Keratinocyte (primary cell): ENCODE measurements at regions not wholly inside any gene's neighbourhood (a gene's known extent, or its start where the extent isn't known, plus 50 kb on each side); places are given as distances from the start of the nearest gene placed in this dataset.

ENCODE experiments used
- DNase-seq: peaks from one replicate; pipeline ENCODE4 v3.0.0-alpha.2; 2011; ENCODE audit warnings: low read depth, missing footprints, low spot score
- FAIRE-seq: peaks from 2 replicates; lab custom pipeline; 2011; peaks lifted over from hg19 to GRCh38; lab: Jason Lieb, UNC
- H2AFZ ChIP-seq: 2 replicates; pipeline ENCODE4 v1.6.0; 2012; ENCODE audit warnings: low read length, control low read depth, inconsistent platforms; ENCODE audit not compliant: control insufficient read depth
- H3K27ac ChIP-seq: 2 replicates; pipeline ENCODE4 v1.5.1; 2011; ENCODE audit warnings: low read length; ENCODE audit not compliant: control insufficient read depth, insufficient read depth
- H3K27me3 ChIP-seq: 3 replicates; pipeline ENCODE4 v1.6.0; 2011; ENCODE audit warnings: low read length; ENCODE audit not compliant: control insufficient read depth, insufficient read depth; ENCODE audit errors: extremely low read depth
- H3K36me3 ChIP-seq, 2 experiments: 2 replicates in 1 of 2; 3 replicates in 1 of 2; pipeline ENCODE4 v1.5.1; 2011; ENCODE audit warnings: low read length in 2 of 2, mild to moderate bottlenecking in 1 of 2; ENCODE audit not compliant: control insufficient read depth in 2 of 2, insufficient read depth in 2 of 2; ENCODE audit errors: extremely low read depth in 1 of 2
- H3K4me1 ChIP-seq: 3 replicates; pipeline ENCODE4 v1.5.1; 2011; ENCODE audit warnings: low read length; ENCODE audit not compliant: control insufficient read depth, insufficient read depth; ENCODE audit errors: extremely low read depth
- H3K4me2 ChIP-seq: 3 replicates; pipeline ENCODE4 v1.6.0; 2011; ENCODE audit warnings: low read depth, low read length; ENCODE audit not compliant: control insufficient read depth, insufficient read depth; ENCODE audit errors: extremely low read depth
- H3K4me3 ChIP-seq, 3 experiments: fragments of 200-600 bp in 1 of 3; sonication (generic) in 1 of 3; 2 replicates in 2 of 3; 3 replicates in 1 of 3; pipeline ENCODE4 v1.5.1; 2011 to 2016; ENCODE audit warnings: low read length in 3 of 3, mild to moderate bottlenecking in 3 of 3, control low read depth in 2 of 3, inconsistent platforms in 1 of 3, low read depth in 1 of 3, mixed read lengths in 1 of 3, mixed run types in 1 of 3, moderate library complexity in 1 of 3; ENCODE audit not compliant: control insufficient read depth in 2 of 3, insufficient read depth in 2 of 3; ENCODE audit errors: extremely low read depth in 1 of 3
- H3K79me2 ChIP-seq: 2 replicates; pipeline ENCODE4 v1.6.0; 2012; ENCODE audit warnings: low read length; ENCODE audit not compliant: control insufficient read depth, insufficient read depth
- H3K9ac ChIP-seq: 3 replicates; pipeline ENCODE4 v1.6.0; 2011; ENCODE audit warnings: low read length; ENCODE audit not compliant: control insufficient read depth, insufficient read depth; ENCODE audit errors: extremely low read depth
- H3K9me1 ChIP-seq: 3 replicates; pipeline ENCODE4 v1.6.0; 2011; ENCODE audit warnings: low read length; ENCODE audit not compliant: control insufficient read depth, insufficient read depth; ENCODE audit errors: extremely low read depth
- H3K9me3 ChIP-seq: 2 replicates; pipeline ENCODE4 v1.5.1; 2012; ENCODE audit warnings: low read depth, low read length; ENCODE audit not compliant: control insufficient read depth
- H4K20me1 ChIP-seq: 3 replicates; pipeline ENCODE4 v1.6.0; 2011; ENCODE audit warnings: low read length; ENCODE audit not compliant: control insufficient read depth, insufficient read depth; ENCODE audit errors: extremely low read depth
- CTCF ChIP-seq, 3 experiments: IDR thresholded peaks in 1 of 3; conservative IDR thresholded peaks in 1 of 3; optimal IDR thresholded peaks in 1 of 3; 2 replicates in 2 of 3; 3 replicates in 1 of 3; pipeline versions ENCODE3 to v1.5.1; 2011; ENCODE audit warnings: low read length in 3 of 3, mild to moderate bottlenecking in 3 of 3, moderate library complexity in 2 of 3, control low read depth in 1 of 3, inconsistent platforms in 1 of 3; ENCODE audit not compliant: insufficient read depth in 2 of 3; ENCODE audit errors: extremely low read depth in 1 of 3
- EZH2 ChIP-seq: IDR thresholded peaks from one replicate; pipeline ENCODE4 v1.6.1; 2012; ENCODE audit warnings: inconsistent platforms, mild to moderate bottlenecking, low read length, moderate library complexity
- dilution Hi-C: fragments of 300-500 bp; cut with MboI; formaldehyde crosslinking; loops from one replicate; pipeline ENCODE4 v1.7.0; 2020; ENCODE audit warnings: low sequenced_read_pairs; ENCODE audit not compliant: extremely low pct_ligation_motif_present

- H3K4me2 ChIP-seq: peak overlapping the region; percentile 39
Observed at GRCh38 chr1:192913683-192914082, 104.8 kb downstream of the RGS2 start.

GRCh38 chr1:192914092-192914491, 105.3 kb downstream of the RGS2 start:
- Histone ChIP-seq H3K9me3 (no peaks in the 10 kb centered on the region), H3K27ac (no peak overlapping the region), H3K4me1 (peaks cover 11% of the 10 kb centered on the region), H4K20me1 (no peaks in the 10 kb centered on the region), H3K9ac (no peak overlapping the region), H3K27me3 (no peaks in the 10 kb centered on the region), H3K79me2 (no peaks in the 10 kb centered on the region), H3K4me2 (peak overlapping the region; percentile 39), H3K36me3 (no peaks in the 10 kb centered on the region), H3K9me1 (no peaks in the 10 kb centered on the region), H3K4me3 (no peak overlapping the region), H2AFZ (peak overlapping the region; percentile 65)
- TF ChIP-seq CTCF (optimal IDR thresholded peaks at IDR 0.05 in 1 of 3, IDR thresholded peaks at IDR 0.05 in 1 of 3, conservative IDR thresholded peaks at IDR 0.05 in 1 of 3; ENCODE audit: extremely low read depth in 1 of 3, insufficient read depth in 2 of 3, low read length in 3 of 3) (no peak), EZH2 (no peak)
- FAIRE-seq (no peak), DNase-seq (no peak)
- dilution Hi-C loops: no loop called here

More at GRCh38 chr1:192913683-192914082, 104.8 kb downstream of the RGS2 start:
- H3K4me3 ChIP-seq: no peak overlapping the region
- no peaks in the 10 kb centered on the region for H3K9me1 ChIP-seq
- no peak overlapping the region for H3K9ac ChIP-seq
- H3K36me3 ChIP-seq: no peaks in the 10 kb centered on the region
- H3K79me2 ChIP-seq: no peaks in the 10 kb centered on the region
- H3K9me3 ChIP-seq: no peaks in the 10 kb centered on the region
- H3K4me1 ChIP-seq: peaks cover 7% of the 10 kb centered on the region
- no peak overlapping the region for H3K27ac ChIP-seq
- peak overlapping the region; percentile 65 for H2AFZ ChIP-seq
- dilution Hi-C loops: no loop called here
- FAIRE-seq (peak; percentile 82), DNase-seq (peak; percentile 33)
- TF ChIP-seq CTCF (optimal IDR thresholded peaks at IDR 0.05 in 1 of 3, IDR thresholded peaks at IDR 0.05 in 1 of 3, conservative IDR thresholded peaks at IDR 0.05 in 1 of 3; ENCODE audit: extremely low read depth in 1 of 3, insufficient read depth in 2 of 3, low read length in 3 of 3): no peak
- no peaks in the 10 kb centered on the region for H4K20me1 ChIP-seq
- H3K27me3 ChIP-seq: no peaks in the 10 kb centered on the region
